GM12878 (cell line): ENCODE measurements at regions not wholly inside any gene's neighbourhood (a gene's known extent, or its start where the extent isn't known, plus 50 kb on each side); places are given as distances from the start of the nearest gene placed in this dataset.

Experiments
- ATAC-seq: fragments of 200-7000 bp; cut with Tn5 transposase; 3 replicates; pipeline ENCODE4 v1.9.1; 2020; ENCODE audit warnings: mild to moderate bottlenecking, moderate library complexity
- BruUV-seq: library from RNA; stranded (reverse); fragments of 400-500 nt; replicated peaks from 2 replicates; lab custom pipeline; 2021; lab: Mats Ljungman, UMichigan
- CTCF ChIA-PET: fragments of 300-600 bp; sonication (Branson Sonifier 250); formaldehyde crosslinking; extraction: SDS; loops from one replicate; lab custom pipeline; 2021; ENCODE audit warnings: inconsistent platforms; lab: Yijun Ruan, JAX
- POLR2A ChIA-PET: fragments of 350-600 bp; formaldehyde crosslinking; extraction: SDS; loops from one replicate; lab custom pipeline; 2021; ENCODE audit warnings: inconsistent platforms; lab: Charles Lee
- RAD21 ChIA-PET: fragments of 300-600 bp; sonication (Branson Sonifier 250); formaldehyde crosslinking; loops from one replicate; lab custom pipeline; 2023; ENCODE audit warnings: antibody characterized with exemption; ENCODE audit not compliant: unreplicated experiment; lab: Charles Lee
- SMC1A ChIA-PET: fragments of 300-600 bp; sonication (Branson Sonifier 250); formaldehyde crosslinking; loops from one replicate; lab custom pipeline; 2023; ENCODE audit not compliant: unreplicated experiment, uncharacterized antibody; lab: Charles Lee
- DNase-seq: peaks from one replicate; pipeline ENCODE4 v3.0.0-alpha.2; 2011; ENCODE audit warnings: low read depth, low spot score
- FAIRE-seq: peaks from 3 replicates; lab custom pipeline; 2011; peaks lifted over from hg19 to GRCh38; lab: Jason Lieb, UNC
- H2AFZ ChIP-seq: 2 replicates; pipeline ENCODE4 v1.6.0; 2011; ENCODE audit warnings: low read depth, low read length, control low read depth; ENCODE audit not compliant: control insufficient read depth
- H3K27ac ChIP-seq: 2 replicates; pipeline ENCODE4 v1.5.1; 2011; ENCODE audit warnings: control low read depth; ENCODE audit not compliant: control insufficient read depth, insufficient read depth
- H3K27me3 ChIP-seq, 2 experiments: replicated peaks in 1 of 2; 2 replicates each; pipeline versions ENCODE4 v1.6.0 to v1.6.1; 2011; ENCODE audit warnings: low read length in 1 of 2; ENCODE audit not compliant: control insufficient read depth in 2 of 2, insufficient read depth in 2 of 2
- H3K36me3 ChIP-seq, 2 experiments: 2 replicates each; pipeline ENCODE4 v1.5.1; 2011; ENCODE audit warnings: low read length in 1 of 2; ENCODE audit not compliant: control insufficient read depth in 2 of 2, insufficient read depth in 2 of 2
- H3K4me1 ChIP-seq: 2 replicates; pipeline ENCODE4 v1.6.1; 2011; ENCODE audit warnings: mild to moderate bottlenecking, low read length, moderate library complexity, mixed read lengths; ENCODE audit not compliant: control insufficient read depth, insufficient read depth
- H3K4me2 ChIP-seq: 2 replicates; pipeline ENCODE4 v1.6.0; 2011; ENCODE audit warnings: control low read depth; ENCODE audit not compliant: control insufficient read depth, insufficient read depth
- H3K4me3 ChIP-seq: fragments of 200-600 bp; sonication (generic); 2 replicates; pipeline ENCODE4 v1.5.1; 2016
- H3K79me2 ChIP-seq: 2 replicates; pipeline ENCODE4 v1.6.0; 2011; ENCODE audit warnings: low read length; ENCODE audit not compliant: control insufficient read depth, insufficient read depth
- H3K9ac ChIP-seq: 2 replicates; pipeline ENCODE4 v1.8.0; 2011; ENCODE audit warnings: low read length, control low read depth, mixed read lengths; ENCODE audit not compliant: control insufficient read depth, insufficient read depth
- H3K9me3 ChIP-seq: replicated peaks from 3 replicates; pipeline ENCODE4 v1.5.1; 2011; ENCODE audit warnings: mild to moderate bottlenecking, low read length; ENCODE audit not compliant: control insufficient read depth, insufficient read depth
- H4K20me1 ChIP-seq: 2 replicates; pipeline ENCODE4 v1.6.0; 2011; ENCODE audit not compliant: control insufficient read depth, insufficient read depth
- ATF3 ChIP-seq: IDR thresholded peaks from 2 replicates; pipeline ENCODE4 v1.6.1; 2011; ENCODE audit warnings: low read depth, mild to moderate bottlenecking, low read length, moderate library complexity, borderline replicate concordance; ENCODE audit errors: extremely low read depth
- BMI1 ChIP-seq: fragments of 450-650 bp; IDR thresholded peaks from 2 replicates; pipeline ENCODE4 v1.6.1; 2016; ENCODE audit warnings: mild to moderate bottlenecking, moderate library complexity, borderline replicate concordance
- E2F4 ChIP-seq: IDR thresholded peaks from 2 replicates; pipeline ENCODE4 v1.6.1; 2012; ENCODE audit warnings: low read depth, low read length, improper control_type of control experiment
- E2F8 ChIP-seq: fragments of 450-650 bp; IDR thresholded peaks from 2 replicates; pipeline ENCODE4 v1.6.1; 2018; ENCODE audit warnings: mild to moderate bottlenecking, low read depth, moderate library complexity; ENCODE audit not compliant: partially characterized antibody
- EZH2 ChIP-seq: IDR thresholded peaks from 2 replicates; pipeline ENCODE4 v1.6.1; 2012; ENCODE audit warnings: low read depth, mild to moderate bottlenecking, control low read depth, inconsistent platforms, low read length, borderline replicate concordance; ENCODE audit not compliant: control insufficient read depth
- FOS ChIP-seq: IDR thresholded peaks from 3 replicates; pipeline ENCODE4 v1.6.1; 2011; ENCODE audit warnings: borderline replicate concordance; ENCODE audit not compliant: insufficient read length; ENCODE audit errors: extremely low read depth
- PKNOX1 ChIP-seq: fragments of 450-650 bp; IDR thresholded peaks from 2 replicates; pipeline ENCODE4 v1.6.1; 2016; ENCODE audit warnings: mild to moderate bottlenecking
- SIX5 ChIP-seq: IDR thresholded peaks from 2 replicates; pipeline ENCODE4 v1.6.1; 2011; ENCODE audit warnings: mild to moderate bottlenecking, low read depth, low read length, moderate library complexity; ENCODE audit not compliant: severe bottlenecking
- SMAD5 ChIP-seq: IDR thresholded peaks from 2 replicates; pipeline ENCODE4 v1.6.1; 2016; ENCODE audit warnings: antibody characterized with exemption, low read depth
- SRF ChIP-seq, 2 experiments: IDR thresholded peaks; 2 replicates each; pipeline ENCODE4 v1.6.1; 2011; ENCODE audit warnings: low read depth in 2 of 2, low read length in 2 of 2, mild to moderate bottlenecking in 1 of 2, moderate library complexity in 1 of 2
- TBL1XR1 ChIP-seq: IDR thresholded peaks from 2 replicates; pipeline ENCODE4 v1.6.1; 2012; ENCODE audit warnings: low read depth, low read length, improper control_type of control experiment
- ZBTB33 ChIP-seq: fragments of 450-650 bp; IDR thresholded peaks from 2 replicates; pipeline ENCODE4 v1.6.1; 2017; ENCODE audit warnings: mild to moderate bottlenecking
- WGBS: methylation state at CpG from one replicate; pipeline ENCODE4 v1.1.6; 2016; ENCODE audit warnings: low lambda C conversion rate; ENCODE audit not compliant: insufficient replicate concordance, insufficient coverage; ENCODE audit errors: missing lambda C conversion rate; 5-methylcytosine and 5-hydroxymethylcytosine counted together
- in situ Hi-C: fragments of 300-500 bp; cut with MboI; formaldehyde crosslinking; loops from 9 replicates; pipeline ENCODE4 v1.14.3; 2018; ENCODE audit warnings: mixed read lengths
- intact Hi-C: fragments of 100-400 bp; cut with micrococcal nuclease; formaldehyde crosslinking; loops from one replicate; pipeline ENCODE4 v1.14.2; 2022; ENCODE audit not compliant: unreplicated experiment

- H3K9ac ChIP-seq: no peak overlapping the region
- no peaks in the 10 kb centered on the region for H3K4me1 ChIP-seq
- intact Hi-C loops: no loop called here
- H3K79me2 ChIP-seq: no peaks in the 10 kb centered on the region
- FAIRE-seq (no peak), DNase-seq (no peak), ATAC-seq (no peak)
- BruUV-seq: no TSS peak
- H3K27me3 ChIP-seq: no peaks in the 10 kb centered on the region
- H3K27ac ChIP-seq: no peak overlapping the region
- ChIA-PET RAD21 (no interaction called here), CTCF (no interaction called here), SMC1A (no interaction called here), POLR2A (no interaction called here)
- H3K4me2 ChIP-seq: no peak overlapping the region
- H2AFZ ChIP-seq: no peak overlapping the region
- no peak overlapping the region for H3K4me3 ChIP-seq
- in situ Hi-C loops: no loop called here
- H4K20me1 ChIP-seq: no peaks in the 10 kb centered on the region
- 0% methylated on average over 2 of the region's 2 CpGs for WGBS
- H3K36me3 ChIP-seq: no peaks in the 10 kb centered on the region
- H3K9me3 ChIP-seq: no peaks in the 10 kb centered on the region
- no peak for TF ChIP-seq ZBTB33
- no peak for TF ChIP-seq SRF (IDR thresholded peaks at IDR 0.05; ENCODE audit: low read depth in 2 of 2, low read length in 2 of 2)
- TF ChIP-seq BMI1: no peak
- TF ChIP-seq FOS: no peak
- no peak for TF ChIP-seq SMAD5
- no peak for TF ChIP-seq PKNOX1
- no peak for TF ChIP-seq ATF3
- TF ChIP-seq EZH2: no peak
- TF ChIP-seq E2F4: no peak
- TF ChIP-seq E2F8: no peak
- no peak for TF ChIP-seq TBL1XR1
- no peak for TF ChIP-seq SIX5
Observed at GRCh38 chr14:27727251-27727770, 1039.3 kb upstream of the FOXG1 start.
